WERI-Rb-1 (cell line): ENCODE measurements at regions not wholly inside any gene's neighbourhood (a gene's known extent, or its start where the extent isn't known, plus 50 kb on each side); places are given as distances from the start of the nearest gene placed in this dataset.

Experiments used
- DNase-seq: peaks from one replicate; pipeline ENCODE4 v3.0.0-alpha.2; 2020
- H3K27ac ChIP-seq: fragments of 250-450 bp; sonication (Bioruptor Pico); 2 replicates; pipeline ENCODE4 v1.5.1; 2020; ENCODE audit warnings: mild to moderate bottlenecking, moderate library complexity
- H3K27me3 ChIP-seq: fragments of 250-450 bp; sonication (Bioruptor Pico); 2 replicates; pipeline ENCODE4 v1.5.1; 2021; ENCODE audit warnings: mild to moderate bottlenecking, low read depth, moderate library complexity; ENCODE audit not compliant: insufficient read depth, severe bottlenecking
- H3K36me3 ChIP-seq: fragments of 250-450 bp; sonication (Bioruptor Pico); 2 replicates; pipeline ENCODE4 v1.5.1; 2020; ENCODE audit warnings: mild to moderate bottlenecking, moderate library complexity
- H3K4me3 ChIP-seq: 2 replicates; pipeline ENCODE4 v1.5.1; 2011; ENCODE audit warnings: low read depth, mild to moderate bottlenecking, control low read depth, low read length
- H3K9me3 ChIP-seq: fragments of 250-450 bp; sonication (Bioruptor Pico); 2 replicates; pipeline ENCODE4 v1.5.1; 2021; ENCODE audit warnings: mild to moderate bottlenecking, moderate library complexity; ENCODE audit not compliant: severe bottlenecking
- CTCF ChIP-seq: IDR thresholded peaks from 2 replicates; pipeline ENCODE4 v1.5.1; 2011; ENCODE audit warnings: low read depth, mild to moderate bottlenecking, control low read depth, inconsistent platforms, low read length

DNA sequence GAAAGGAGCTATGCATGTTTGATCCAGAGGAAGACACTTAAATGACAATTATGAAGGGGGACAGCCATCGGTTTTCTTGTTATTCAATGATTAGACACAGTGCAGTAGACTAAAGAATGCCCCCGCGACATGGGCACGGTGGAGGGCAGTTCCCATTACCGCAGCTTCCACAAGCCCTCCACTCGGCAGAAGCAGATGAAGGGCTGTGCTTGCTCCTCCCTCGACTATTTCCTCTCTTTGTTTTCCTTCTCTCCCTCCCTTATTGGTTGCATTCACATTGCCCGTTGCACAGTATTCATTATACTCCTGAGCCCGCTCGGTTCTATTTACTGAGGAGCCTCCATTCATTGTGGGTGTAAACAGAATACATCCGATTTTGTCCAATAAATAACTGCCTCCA lies 138.8 kb upstream of the RASSF8 start:
- no peak for DNase-seq
- TF ChIP-seq CTCF, result no peak

GRCh38 chr12:25822281-25822680 lies 136.2 kb upstream of the RASSF8 start:
- Histone ChIP-seq H3K4me3 (no peak overlapping the region), H3K36me3 (no peaks in the 10 kb centered on the region), H3K27ac (no peak overlapping the region), H3K27me3 (no peaks in the 10 kb centered on the region), H3K9me3 (no peaks in the 10 kb centered on the region)
- no peak for TF ChIP-seq CTCF
- DNase-seq, result no peak

More for the DNA sequence above, 138.8 kb upstream of the RASSF8 start:
- Histone ChIP-seq H3K36me3 (no peaks in the 10 kb centered on the region), H3K27ac (no peak overlapping the region), H3K4me3 (no peak overlapping the region), H3K27me3 (no peaks in the 10 kb centered on the region), H3K9me3 (no peaks in the 10 kb centered on the region)

- Histone ChIP-seq H3K27ac (no peak overlapping the region), H3K27me3 (no peaks in the 10 kb centered on the region)
- no peak for TF ChIP-seq CTCF
Measured at GRCh38 chr12:25824734-25825133, 133.7 kb upstream of the RASSF8 start.

DNA sequence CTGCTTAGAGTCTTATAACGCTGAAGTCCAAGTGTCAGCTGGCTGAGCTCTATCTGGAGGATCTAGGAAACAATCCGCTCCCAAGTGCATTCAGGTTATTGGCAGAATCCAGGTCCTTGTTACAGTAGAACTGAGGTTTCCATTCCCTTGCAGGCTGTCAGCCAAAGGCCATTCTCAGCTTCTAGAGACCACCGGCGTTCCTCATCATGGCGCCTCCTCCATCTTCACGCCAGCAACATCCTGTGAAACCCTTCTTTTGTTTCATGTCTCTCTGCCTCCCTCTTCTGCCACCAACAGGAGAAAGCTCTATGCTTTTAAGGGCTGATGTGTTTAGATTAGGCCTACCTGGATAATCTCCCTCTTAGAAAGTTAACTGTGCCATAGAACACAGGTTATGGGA lies 133.0 kb upstream of the RASSF8 start:
- Histone ChIP-seq H3K27ac (no peak overlapping the region), H3K27me3 (no peaks in the 10 kb centered on the region), H3K9me3 (no peaks in the 10 kb centered on the region), H3K4me3 (no peak overlapping the region), H3K36me3 (no peaks in the 10 kb centered on the region)
- no peak for DNase-seq
- no peak for TF ChIP-seq CTCF

More at GRCh38 chr12:25824734-25825133, 133.7 kb upstream of the RASSF8 start:
- DNase-seq, result no peak
- Histone ChIP-seq H3K4me3 (no peak overlapping the region), H3K9me3 (no peaks in the 10 kb centered on the region), H3K36me3 (no peaks in the 10 kb centered on the region)

DNA sequence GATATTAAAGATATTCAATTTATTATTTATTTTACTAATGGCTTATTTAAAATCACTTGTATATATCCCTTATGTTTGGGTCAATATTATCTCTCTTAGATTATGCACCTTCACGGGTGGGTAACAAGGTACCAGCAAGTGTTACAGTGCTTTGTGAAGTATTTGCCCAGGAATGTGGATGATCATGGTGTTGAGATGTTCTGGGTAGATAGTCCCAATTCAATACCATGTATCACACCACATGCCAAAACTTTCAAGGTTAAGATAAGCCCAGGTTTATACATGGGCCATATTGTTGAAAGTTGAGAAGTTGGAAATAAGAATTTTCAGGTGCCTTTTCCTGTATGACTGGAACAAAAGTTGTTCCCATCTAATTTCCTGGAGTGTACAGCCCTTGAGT lies 131.3 kb upstream of the RASSF8 start:
- no peak overlapping the region for H3K27ac ChIP-seq
- H3K4me3 ChIP-seq, result no peak overlapping the region
- no peak for DNase-seq
- TF ChIP-seq CTCF, result no peak
- H3K9me3 ChIP-seq, result no peaks in the 10 kb centered on the region
- H3K27me3 ChIP-seq, result no peaks in the 10 kb centered on the region
- H3K36me3 ChIP-seq, result no peaks in the 10 kb centered on the region

GRCh38 chr12:25827747-25828146 lies 130.7 kb upstream of the RASSF8 start:
- Histone ChIP-seq H3K36me3 (no peaks in the 10 kb centered on the region), H3K27me3 (no peaks in the 10 kb centered on the region), H3K4me3 (no peak overlapping the region), H3K9me3 (no peaks in the 10 kb centered on the region), H3K27ac (no peak overlapping the region)
- TF ChIP-seq CTCF, result no peak
- DNase-seq, result no peak
